Neural cell (in vitro differentiated cells): ENCODE measurements at regions not wholly inside any gene's neighbourhood (a gene's known extent, or its start where the extent isn't known, plus 50 kb on each side); places are given as distances from the start of the nearest gene placed in this dataset.

ENCODE experiments used
- H2AFZ ChIP-seq: fragments of 200-600, 300-800 bp; sonication (generic), shearing (Covaris generic); 2 replicates; pipeline ENCODE4 v1.6.0; 2014; ENCODE audit warnings: low read depth, mild to moderate bottlenecking, antibody characterized with exemption, low read length, moderate library complexity
- H3F3A ChIP-seq: fragments of 200-600 bp; shearing (Covaris generic); 2 replicates; pipeline ENCODE4 v1.6.1; 2016; ENCODE audit warnings: mild to moderate bottlenecking, moderate library complexity, mixed read lengths, antibody characterized with exemption, low read length; ENCODE audit not compliant: insufficient read depth, poor library complexity, severe bottlenecking
- H3K27ac ChIP-seq: fragments of 200-600, 300-800 bp; sonication (generic), shearing (Covaris generic); 2 replicates; pipeline ENCODE4 v1.5.1; 2014; ENCODE audit warnings: mild to moderate bottlenecking, low read length, moderate library complexity
- H3K27me3 ChIP-seq: fragments of 300-800, 200-600 bp; sonication (generic), shearing (Covaris generic); 2 replicates; pipeline ENCODE4 v1.6.0; 2014; ENCODE audit warnings: mild to moderate bottlenecking, low read depth, low read length, moderate library complexity; ENCODE audit not compliant: insufficient read depth
- H3K36me3 ChIP-seq: fragments of 300-800, 200-600 bp; sonication (generic), shearing (Covaris generic); 2 replicates; pipeline ENCODE4 v1.5.1; 2014; ENCODE audit warnings: mild to moderate bottlenecking, antibody characterized with exemption, low read length, moderate library complexity; ENCODE audit not compliant: insufficient read depth
- H3K4me2 ChIP-seq: fragments of 300-800, 200-600 bp; sonication (generic), shearing (Covaris generic); 2 replicates; pipeline ENCODE4 v1.6.0; 2014; ENCODE audit warnings: mild to moderate bottlenecking, low read length
- H3K4me3 ChIP-seq: fragments of 300-800, 200-600 bp; sonication (generic), shearing (Covaris generic); 2 replicates; pipeline ENCODE4 v1.5.1; 2014; ENCODE audit warnings: mild to moderate bottlenecking, low read length, moderate library complexity
- H3K79me2 ChIP-seq: fragments of 200-600 bp; shearing (Covaris generic); replicated peaks from 2 replicates; pipeline ENCODE4 v1.6.0; 2014; ENCODE audit warnings: mild to moderate bottlenecking, low read length, moderate library complexity; ENCODE audit not compliant: insufficient read depth
- H3K9ac ChIP-seq: fragments of 300-800, 200-600 bp; sonication (generic), shearing (Covaris generic); 2 replicates; pipeline ENCODE4 v1.6.1; 2016; ENCODE audit warnings: mild to moderate bottlenecking, low read length, mixed read lengths
- H3K9me2 ChIP-seq: fragments of 200-600 bp; shearing (Covaris generic); 2 replicates; pipeline ENCODE4 v1.6.1; 2016; ENCODE audit warnings: mild to moderate bottlenecking, low read length, mixed read lengths; ENCODE audit not compliant: insufficient read depth
- H3K9me3 ChIP-seq: fragments of 200-600, 300-800 bp; sonication (generic), shearing (Covaris generic); 2 replicates; pipeline ENCODE4 v1.6.1; 2016; ENCODE audit warnings: mild to moderate bottlenecking, mixed run types, low read length, moderate library complexity, mixed read lengths
- H4K20me1 ChIP-seq: fragments of 200-600 bp; shearing (Covaris generic); 2 replicates; pipeline ENCODE4 v1.6.1; 2016; ENCODE audit warnings: mild to moderate bottlenecking, mixed run types; ENCODE audit not compliant: insufficient read depth
- CTCF ChIP-seq: fragments of 450-650 bp; IDR thresholded peaks from 2 replicates; pipeline ENCODE4 v1.5.1; 2014; ENCODE audit warnings: antibody characterized with exemption, mild to moderate bottlenecking, moderate library complexity; ENCODE audit not compliant: poor library complexity, severe bottlenecking
- EP300 ChIP-seq: fragments of 450-650 bp; conservative IDR thresholded peaks from 2 replicates; pipeline ENCODE4 v1.6.1; 2014; ENCODE audit warnings: antibody characterized with exemption, mild to moderate bottlenecking, moderate library complexity; ENCODE audit not compliant: poor library complexity, severe bottlenecking
- EZH2 ChIP-seq: fragments of 200-600, 300-800 bp; shearing (Covaris generic), sonication (generic); IDR thresholded peaks from 2 replicates; pipeline ENCODE4 v1.6.1; 2014; ENCODE audit warnings: antibody characterized with exemption, low read length, borderline replicate concordance, mild to moderate bottlenecking; ENCODE audit not compliant: insufficient read depth, poor library complexity, severe bottlenecking
- MXI1 ChIP-seq: fragments of 450-650 bp; conservative IDR thresholded peaks from 2 replicates; pipeline ENCODE4 v1.6.1; 2014; ENCODE audit warnings: antibody characterized with exemption, mild to moderate bottlenecking; ENCODE audit not compliant: poor library complexity, severe bottlenecking
- POLR2AphosphoS5 ChIP-seq: IDR thresholded peaks from 2 replicates; pipeline ENCODE4 v1.6.1; 2012
- RAD21 ChIP-seq: fragments of 450-650 bp; conservative IDR thresholded peaks from 2 replicates; pipeline ENCODE4 v1.6.1; 2014; ENCODE audit warnings: antibody characterized with exemption, mild to moderate bottlenecking, moderate library complexity
- REST ChIP-seq: IDR thresholded peaks from 2 replicates; pipeline ENCODE4 v1.6.1; 2012; ENCODE audit warnings: borderline replicate concordance
- SMC3 ChIP-seq: fragments of 450-650 bp; conservative IDR thresholded peaks from 2 replicates; pipeline ENCODE4 v1.6.1; 2014; ENCODE audit warnings: antibody characterized with exemption, mild to moderate bottlenecking, moderate library complexity; ENCODE audit not compliant: poor library complexity
- TAF1 ChIP-seq: IDR thresholded peaks from 2 replicates; pipeline ENCODE4 v1.6.1; 2012; ENCODE audit warnings: low read depth

- Histone ChIP-seq H3K9me3 (peaks cover 7% of the 10 kb centered on the region), H3K4me2 (no peak overlapping the region), H2AFZ (no peak overlapping the region), H3K79me2 (no peaks in the 10 kb centered on the region), H3K27me3 (no peaks in the 10 kb centered on the region), H3K9ac (no peak overlapping the region), H3F3A (no peaks in the 10 kb centered on the region), H3K27ac (no peak overlapping the region), H4K20me1 (no peaks in the 10 kb centered on the region), H3K9me2 (no peaks in the 10 kb centered on the region), H3K36me3 (no peaks in the 10 kb centered on the region), H3K4me3 (no peak overlapping the region)
- TF ChIP-seq REST (no peak), MXI1 (no peak), TAF1 (no peak), EP300 (no peak), CTCF (no peak), POLR2AphosphoS5 (no peak), RAD21 (no peak), SMC3 (no peak), EZH2 (no peak)
Measured at GRCh38 chr5:67561151-67561932, 364.7 kb upstream of the CD180 start.

- Histone ChIP-seq H2AFZ (no peak overlapping the region), H3K79me2 (no peaks in the 10 kb centered on the region), H3K9me2 (no peaks in the 10 kb centered on the region), H3K9me3 (no peaks in the 10 kb centered on the region), H3K4me3 (no peak overlapping the region), H3K9ac (no peak overlapping the region), H4K20me1 (no peaks in the 10 kb centered on the region), H3K27me3 (no peaks in the 10 kb centered on the region), H3K27ac (no peak overlapping the region), H3F3A (no peaks in the 10 kb centered on the region), H3K36me3 (no peaks in the 10 kb centered on the region), H3K4me2 (no peak overlapping the region)
- no peak for TF ChIP-seq EP300
- no peak for TF ChIP-seq POLR2AphosphoS5
- TF ChIP-seq RAD21 = no peak
- no peak for TF ChIP-seq CTCF
- TF ChIP-seq SMC3 = no peak
Measured at GRCh38 chr5:67552773-67553172, 356.2 kb upstream of the CD180 start.
